ENCODE measurements at regions not wholly inside any gene's neighbourhood (a gene's known extent, or its start where the extent isn't known, plus 50 kb on each side); places are given as distances from the start of the nearest gene placed in this dataset.

DNA sequence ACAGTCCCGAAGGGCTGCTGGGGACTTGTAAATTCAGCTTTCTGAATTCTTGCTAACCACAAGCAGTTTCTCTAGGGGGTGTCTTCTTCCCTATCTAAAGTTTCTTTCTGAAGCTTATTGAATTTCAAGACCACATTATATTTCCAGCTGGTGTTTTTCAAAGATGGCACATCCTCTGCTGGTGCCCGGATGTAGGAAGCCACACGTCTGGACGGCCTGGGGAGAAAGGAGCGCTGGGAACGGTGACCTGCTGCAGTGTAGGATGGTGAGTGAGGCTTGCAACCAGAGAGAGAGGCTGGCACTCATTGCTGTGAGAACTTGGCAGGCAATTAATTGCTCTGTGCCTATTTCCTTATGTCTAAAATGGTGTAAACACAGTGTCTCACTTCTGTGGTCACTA lies 776.4 kb downstream of the TYW1 start:
- DNase-seq: no peak

DNA sequence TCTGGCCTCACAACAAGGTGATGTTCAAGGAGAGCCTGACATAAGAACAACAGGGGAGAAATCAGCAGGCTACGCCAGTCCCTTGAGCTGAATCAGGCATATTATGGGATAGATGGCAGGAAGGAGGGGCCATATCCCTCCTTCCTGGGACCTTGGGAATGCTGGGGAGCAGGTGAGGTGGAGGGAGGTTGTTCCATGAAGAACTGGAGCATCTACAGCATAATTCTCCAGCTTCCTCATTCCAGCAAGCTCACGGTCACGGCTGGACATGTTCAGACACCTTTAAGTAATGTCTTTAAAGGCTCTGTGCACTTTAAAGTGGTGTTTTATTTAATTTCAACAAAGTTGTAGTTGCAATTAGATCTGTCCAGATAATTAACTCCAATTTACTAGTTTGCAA lies 780.5 kb downstream of the TYW1 start:
- DNase-seq: no peak

DNA sequence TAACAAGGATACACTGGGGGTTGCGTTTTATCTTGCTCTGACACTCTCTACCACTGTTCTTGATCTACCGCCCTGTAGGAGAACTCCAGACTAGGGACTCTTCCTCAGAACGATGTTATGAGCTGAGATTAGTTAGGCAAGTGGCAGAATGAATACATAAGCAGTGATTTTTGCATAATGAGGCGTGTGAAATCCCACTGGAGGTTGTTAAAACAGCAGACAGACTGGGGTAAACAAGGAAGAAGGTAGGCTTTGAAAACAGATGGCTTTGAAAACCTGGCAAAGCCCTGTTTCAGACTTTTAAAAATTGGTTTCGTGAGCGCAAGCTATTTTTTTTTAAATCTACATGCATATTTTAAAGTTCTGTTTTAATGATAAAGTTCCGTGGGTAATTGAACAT lies 785.2 kb downstream of the TYW1 start:
- DNase-seq: no peak

DNA sequence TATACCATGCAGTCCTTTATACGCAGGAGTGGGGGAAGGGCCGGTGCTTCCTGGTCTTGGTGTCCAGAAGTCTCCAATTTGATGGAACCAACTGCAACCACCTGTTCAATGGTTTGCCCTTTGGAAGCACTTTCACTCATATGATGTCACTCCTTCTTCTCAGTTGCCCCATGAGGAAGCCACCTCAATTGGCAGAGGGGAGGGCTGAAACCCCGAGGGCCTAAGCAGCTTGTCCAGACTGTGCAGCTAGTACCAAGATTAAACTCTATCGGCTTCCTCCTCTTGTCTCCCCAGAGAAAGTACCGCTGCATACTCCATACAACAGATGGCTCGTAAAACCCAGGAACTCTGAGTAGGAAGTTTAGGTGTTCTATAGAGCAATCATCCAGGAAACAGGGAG lies 789.4 kb downstream of the TYW1 start:
- no peak for DNase-seq

DNA sequence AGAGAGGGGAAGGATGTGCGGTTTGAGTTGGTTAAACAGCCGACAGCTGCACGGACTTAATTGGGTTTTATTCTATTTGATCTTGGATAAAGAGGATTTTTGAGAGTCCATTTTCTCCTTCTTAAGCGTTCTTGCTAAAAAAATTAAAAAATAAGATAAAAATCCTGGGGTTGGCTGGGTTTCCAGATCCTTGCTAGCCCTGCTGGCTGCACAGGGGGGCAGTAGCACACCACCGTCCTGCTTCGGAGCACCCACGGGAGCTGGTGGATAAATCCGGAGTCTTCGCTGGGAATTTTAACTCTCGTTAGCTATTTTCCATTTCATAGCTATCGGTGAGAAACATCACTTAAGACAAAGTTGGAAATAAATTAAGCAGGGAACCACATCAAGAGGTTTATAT lies 792.0 kb downstream of the TYW1 start:
- no peak for DNase-seq

DNA sequence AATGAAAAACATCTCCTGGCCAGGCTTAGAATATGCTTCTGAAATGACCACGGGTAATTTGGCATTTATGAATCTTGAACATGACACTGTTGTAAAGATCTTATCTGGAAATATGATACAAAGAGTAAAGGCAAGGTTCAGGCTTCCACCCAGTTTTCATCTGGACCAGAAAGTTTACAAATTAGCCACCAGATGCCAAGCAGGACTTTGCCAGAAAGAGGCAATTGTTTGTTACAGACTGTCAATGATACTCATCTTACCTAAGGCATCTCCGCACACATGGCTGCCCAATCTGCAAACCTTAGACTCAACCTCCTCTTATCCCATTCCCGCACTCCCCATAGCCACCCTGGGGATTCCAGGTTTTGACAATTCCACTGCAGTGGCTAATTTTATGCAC lies 795.3 kb downstream of the TYW1 start:
- DNase-seq: no peak

DNA sequence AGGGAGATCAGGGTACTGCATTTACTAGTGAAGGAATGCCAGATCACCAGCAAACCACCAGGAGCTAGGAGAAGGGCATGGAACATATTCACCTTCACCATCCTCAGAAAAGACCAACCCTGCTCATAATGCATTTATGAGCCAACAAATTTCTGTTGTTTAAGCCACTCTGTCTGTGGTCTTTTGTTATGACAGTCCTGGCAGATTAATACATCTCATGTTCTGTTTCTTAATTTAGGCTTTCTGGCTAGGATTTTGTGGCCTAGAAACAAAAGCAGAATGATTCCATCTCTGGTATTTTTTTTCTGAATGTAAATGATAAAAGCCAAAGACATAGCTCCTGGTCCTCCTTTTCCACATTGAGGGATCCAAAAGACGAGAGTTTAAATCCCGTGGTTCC lies 797.9 kb downstream of the TYW1 start:
- DNase-seq: no peak

DNA sequence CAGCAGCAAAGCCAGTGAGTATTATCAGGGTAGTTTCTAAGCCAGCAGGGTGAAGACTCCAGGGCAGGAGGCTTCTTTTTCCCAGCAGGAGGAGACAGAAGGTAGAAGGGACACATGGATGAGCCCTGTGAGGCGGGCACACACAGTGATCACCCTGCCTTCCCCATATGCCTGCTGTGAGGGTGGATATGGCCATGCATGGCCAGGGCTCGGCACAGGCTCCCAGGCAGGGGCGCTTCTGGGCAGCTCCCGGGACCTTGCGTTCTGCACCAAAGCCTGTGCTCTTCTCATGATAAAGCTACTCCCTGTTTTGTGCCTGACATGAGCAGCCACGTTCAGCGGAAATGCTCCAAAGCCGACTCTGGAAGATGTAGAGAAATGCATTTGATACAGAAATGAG lies 807.2 kb downstream of the TYW1 start:
- DNase-seq: no peak

DNA sequence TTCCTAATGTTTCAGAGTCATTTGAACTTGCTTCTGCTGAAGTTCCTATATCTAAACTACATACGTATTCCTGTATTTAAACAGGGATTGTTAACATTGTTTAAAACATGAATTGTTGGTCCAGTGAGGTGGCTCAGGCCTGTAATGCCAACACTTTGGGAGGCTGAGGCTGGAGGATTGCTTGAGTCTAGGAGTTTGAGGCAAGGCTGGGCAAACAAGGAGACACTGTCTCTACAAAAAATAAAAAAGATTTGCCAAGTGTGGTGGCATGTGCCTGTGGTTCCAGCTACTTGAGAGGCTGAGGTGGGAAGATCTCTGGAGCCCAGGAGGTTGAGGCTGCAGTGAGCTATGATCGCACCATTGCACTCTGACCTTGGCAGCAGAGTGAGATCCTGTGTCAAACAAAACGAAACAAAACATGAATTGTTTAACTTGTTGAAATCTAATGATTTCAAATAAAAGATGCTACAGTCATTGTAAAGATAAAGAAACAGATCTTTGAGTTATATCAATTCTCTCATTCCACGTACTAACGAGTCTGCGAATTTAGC lies 809.4 kb downstream of the TYW1 start:
- no peak for DNase-seq

DNA sequence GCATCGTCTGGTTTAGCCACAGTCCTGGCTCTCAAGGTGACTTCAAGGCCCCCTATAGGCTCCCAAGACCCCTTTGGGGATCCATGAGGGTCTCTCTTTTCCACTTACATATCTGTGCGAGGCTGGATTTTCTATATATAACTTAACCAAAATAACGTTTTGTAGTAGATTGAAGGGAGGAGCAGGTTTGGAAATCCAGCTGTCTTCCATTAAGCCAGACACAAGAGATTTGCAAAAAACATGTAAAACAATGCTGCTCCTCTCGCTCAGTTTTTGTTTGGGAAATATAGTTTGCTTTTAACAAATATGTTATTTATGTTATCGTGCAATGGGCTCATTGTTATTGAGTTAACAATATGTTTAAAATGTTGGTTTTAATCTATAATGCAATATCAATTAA lies 811.2 kb downstream of the TYW1 start:
- DNase-seq: no peak

DNA sequence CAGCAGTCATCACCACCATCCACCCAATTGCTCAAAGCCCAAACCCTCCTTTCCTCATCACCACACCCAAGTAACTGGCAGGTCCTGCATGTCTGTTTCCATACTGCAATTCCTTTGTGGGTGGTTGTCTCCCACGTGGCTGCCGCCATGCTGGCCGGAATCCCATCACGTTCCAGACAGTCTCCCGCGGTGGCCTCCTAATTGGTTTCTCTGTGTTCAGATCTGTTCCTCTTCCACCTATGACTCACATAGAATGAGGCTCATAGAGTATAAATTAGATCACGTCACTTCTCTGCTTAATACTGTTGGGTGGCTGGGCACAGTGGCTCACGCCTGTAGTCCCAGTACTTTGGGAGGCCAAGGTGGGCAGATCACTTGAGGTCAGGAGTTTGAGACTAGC lies 813.0 kb downstream of the TYW1 start:
- DNase-seq: no peak

DNA sequence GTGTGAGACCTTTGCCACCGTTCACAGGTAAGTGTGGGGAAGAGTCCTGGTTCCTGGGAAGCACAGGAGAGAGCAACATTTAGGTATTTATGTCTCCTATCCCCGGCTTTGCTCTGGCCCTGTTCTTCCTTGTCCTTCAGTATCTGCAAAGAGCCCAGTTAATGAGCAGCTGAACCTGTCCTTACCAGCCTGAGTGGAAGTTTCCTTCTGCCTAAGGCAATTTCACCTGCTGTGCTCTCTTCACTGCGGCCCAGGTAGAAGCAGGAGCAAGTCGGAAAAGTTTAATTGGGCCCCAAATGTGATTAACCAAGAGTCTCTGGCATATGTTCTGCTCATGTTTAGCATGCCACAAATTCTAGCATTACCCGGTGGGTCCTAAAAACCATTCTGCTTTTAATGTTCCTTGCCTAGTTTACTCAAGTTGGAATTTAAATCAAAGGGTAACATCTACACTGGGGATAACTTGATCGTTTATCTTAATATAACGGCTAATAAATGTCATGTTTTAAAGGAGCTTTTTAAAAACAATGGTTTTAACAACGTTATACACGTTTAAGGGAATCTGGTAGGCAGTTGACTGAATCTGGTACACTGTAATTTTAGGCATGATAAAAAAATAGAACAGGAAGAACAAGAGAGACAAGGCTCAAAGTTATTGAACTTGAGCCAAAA lies 817.1 kb downstream of the TYW1 start:
- no peak for DNase-seq

DNA sequence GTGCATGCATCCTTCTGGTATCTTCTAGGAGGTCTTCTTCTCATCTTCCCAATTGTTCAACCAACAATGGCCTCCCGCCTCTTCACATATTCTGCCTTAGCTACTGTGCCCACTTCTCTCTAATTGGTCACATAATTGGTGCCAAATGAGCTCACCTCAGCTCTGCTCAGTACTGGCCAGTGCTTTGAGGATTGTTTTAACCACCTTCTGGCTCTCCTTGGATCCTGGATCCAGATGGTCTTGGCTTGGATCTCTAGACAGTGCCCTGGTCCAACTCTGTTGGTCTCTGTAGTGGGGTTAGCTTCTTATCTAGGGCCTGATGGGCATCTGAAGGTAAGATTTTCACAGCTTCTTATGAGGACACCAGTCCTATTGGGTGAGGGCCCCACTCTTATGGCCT lies 820.8 kb downstream of the TYW1 start:
- DNase-seq: no peak

DNA sequence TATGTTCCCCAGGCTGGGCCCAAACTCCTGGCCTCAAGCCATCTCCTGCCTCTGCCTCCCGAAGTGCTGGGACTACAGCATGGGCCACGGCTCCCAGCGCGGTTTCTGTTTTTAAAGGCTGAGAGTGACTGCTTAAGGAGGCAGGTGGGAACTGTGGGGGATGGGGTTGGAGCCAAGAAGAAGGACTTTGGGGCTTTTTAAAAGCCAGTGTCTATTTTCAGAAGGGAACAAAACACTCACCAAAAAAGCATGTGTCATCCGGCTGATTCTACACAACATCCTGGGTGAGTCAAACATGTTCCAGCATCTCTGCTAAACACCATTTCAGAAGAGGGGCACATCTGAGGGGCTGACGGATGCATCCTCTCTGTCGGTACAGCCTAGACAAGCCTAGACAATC lies 824.5 kb downstream of the TYW1 start:
- no peak for DNase-seq

DNA sequence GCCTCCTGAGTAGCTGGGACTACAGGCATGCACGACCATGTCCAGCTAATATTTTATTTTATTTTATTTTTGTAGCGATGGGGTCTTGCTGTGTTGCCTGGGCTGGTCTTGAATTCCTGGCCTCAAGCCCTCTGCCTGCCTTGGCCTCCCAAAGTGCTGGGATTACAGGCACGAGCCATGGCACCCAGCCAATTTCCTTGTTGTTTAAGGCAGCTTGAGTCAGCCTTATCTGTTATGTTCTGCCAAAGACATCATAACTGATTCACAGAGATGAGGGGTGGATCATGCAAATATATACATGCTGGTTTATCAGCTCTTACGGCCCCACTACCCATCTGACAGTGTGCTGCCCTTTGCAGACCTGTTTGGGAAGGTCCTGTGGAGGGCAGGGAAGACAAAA lies 826.7 kb downstream of the TYW1 start:
- DNase-seq: no peak

DNA sequence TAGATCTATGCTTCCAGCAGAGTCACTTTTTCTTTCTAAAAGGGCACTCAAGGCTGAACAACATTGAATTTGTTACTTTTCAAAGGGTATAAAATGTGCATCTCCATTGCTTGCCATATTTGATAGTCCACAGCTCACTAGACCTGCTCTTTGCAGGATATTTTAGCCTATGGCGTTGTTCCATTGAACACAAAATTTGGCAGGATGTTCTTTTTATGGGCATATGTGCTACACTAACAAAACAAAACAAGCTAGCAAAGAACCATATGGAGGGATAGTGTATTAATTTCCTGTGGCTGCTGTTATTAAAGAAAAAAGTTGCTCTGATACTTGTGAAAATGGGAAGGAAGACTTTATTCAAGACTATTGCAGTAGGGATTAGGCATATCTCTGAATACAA lies 828.7 kb downstream of the TYW1 start:
- DNase-seq: no peak

DNA sequence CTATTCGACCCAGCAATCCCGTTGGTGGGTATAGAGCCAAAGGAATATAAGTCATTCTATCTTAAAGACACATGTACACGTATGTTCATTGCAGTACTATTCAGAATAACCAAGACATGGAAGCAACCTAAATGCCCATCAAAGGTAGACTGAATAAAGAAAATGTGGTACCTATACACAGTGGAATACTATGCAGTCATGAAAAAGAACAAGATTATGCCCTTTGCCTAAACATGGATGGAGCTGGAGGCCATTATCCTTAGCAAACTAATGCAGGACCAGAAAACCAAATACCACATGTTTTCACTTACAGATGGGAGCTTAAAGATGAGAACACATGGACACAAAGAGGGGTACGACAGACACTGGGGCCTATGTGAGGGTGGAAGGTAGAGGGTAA lies 845.3 kb downstream of the TYW1 start:
- no peak for DNase-seq

DNA sequence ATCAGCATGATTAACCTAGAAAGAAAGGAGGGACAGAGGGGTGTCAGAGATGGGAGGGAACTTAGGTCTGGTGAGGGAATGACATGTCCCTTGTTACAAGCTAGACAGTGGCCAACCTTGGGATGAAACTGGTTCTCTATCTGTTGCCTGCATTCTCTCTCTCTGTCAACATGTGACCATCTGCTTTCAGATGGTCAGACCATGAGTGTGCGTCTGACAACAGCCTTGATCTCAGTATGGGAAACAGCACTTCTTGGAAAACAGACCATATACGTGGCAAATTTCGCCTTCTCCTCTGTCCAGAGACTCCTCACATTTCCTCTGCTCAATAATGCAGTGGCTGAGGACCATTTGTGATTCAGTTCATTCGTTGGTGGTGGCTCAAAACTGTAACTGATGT lies 845.9 kb downstream of the TYW1 start:
- DNase-seq: no peak

DNA sequence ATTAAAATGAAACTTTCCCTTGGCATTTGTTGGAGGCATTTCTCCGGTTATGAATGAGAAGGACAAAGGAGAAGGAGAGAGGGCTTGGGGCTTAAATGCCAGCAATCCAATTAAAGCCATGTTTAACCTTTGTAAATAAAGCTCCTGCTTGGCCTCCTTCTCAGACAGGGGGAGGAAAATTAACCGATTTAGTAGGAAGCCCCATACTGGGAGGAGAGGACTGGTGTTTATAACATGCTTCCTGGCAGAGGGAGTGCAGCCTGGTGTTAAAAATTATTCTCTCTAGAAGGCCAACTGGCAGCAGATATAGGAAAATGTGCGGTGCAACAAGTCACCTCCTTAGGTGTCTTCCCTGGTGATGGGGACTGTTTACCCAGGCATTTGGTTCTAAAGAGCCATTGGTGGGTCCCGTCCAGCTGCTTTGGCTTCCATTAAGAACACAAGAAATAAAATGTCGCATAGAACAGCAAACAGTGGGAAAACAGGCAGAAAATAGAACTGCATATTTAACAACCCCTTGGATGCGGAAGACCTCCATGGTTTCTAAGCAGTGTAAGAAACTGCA lies 846.5 kb downstream of the TYW1 start:
- DNase-seq: no peak

DNA sequence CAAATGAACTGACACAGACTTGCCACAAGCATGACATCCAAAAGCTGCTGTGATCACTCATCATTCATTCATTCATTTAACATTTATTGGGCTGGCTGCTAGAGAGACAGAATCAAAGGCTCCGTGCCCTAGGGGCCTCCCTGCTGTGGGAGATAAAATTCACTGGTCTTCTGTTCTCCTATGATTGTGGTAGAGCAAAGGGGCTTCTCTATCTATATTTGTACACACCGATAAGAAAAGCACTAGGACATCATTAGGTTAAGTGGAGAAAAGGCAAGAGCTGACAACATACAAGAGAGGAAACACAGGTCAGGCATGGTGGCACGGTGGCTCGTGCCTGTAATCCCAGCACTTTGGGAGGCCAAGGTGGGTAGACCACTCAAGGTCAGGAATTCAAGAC lies 847.0 kb downstream of the TYW1 start:
- no peak for DNase-seq

DNA sequence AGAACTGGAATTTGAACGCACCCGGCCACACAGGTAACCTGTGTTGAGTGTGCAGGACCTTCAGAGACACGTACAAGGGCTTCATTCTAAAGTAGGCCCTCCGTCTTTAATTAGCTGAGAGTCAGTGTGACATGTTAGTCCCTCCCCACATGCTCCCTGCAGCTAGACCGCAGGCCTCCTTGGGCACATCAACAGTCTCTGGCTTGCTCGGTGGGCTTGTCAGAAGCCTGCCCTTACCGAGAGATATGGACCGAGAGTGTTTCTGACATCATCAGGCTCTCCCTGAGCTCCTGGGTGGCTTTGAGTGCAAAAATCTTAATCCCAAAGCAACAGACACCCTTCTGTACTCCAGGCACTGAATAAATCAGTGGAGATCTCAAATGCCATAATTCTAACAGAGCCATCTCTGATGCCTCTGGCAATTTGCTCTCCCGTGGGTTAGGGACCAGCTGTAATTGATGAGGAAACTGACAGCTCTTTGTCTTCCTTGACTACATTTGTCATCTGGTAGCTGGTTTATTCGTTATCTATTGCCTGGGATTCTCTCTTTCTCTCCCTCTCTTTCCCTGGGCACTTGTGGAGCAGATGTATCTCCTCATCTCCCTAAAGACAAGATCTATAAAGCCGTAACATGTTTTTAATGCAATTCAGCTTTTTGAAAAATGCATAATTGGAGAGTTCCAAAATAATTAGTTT lies 850.6 kb downstream of the TYW1 start:
- DNase-seq: no peak

DNA sequence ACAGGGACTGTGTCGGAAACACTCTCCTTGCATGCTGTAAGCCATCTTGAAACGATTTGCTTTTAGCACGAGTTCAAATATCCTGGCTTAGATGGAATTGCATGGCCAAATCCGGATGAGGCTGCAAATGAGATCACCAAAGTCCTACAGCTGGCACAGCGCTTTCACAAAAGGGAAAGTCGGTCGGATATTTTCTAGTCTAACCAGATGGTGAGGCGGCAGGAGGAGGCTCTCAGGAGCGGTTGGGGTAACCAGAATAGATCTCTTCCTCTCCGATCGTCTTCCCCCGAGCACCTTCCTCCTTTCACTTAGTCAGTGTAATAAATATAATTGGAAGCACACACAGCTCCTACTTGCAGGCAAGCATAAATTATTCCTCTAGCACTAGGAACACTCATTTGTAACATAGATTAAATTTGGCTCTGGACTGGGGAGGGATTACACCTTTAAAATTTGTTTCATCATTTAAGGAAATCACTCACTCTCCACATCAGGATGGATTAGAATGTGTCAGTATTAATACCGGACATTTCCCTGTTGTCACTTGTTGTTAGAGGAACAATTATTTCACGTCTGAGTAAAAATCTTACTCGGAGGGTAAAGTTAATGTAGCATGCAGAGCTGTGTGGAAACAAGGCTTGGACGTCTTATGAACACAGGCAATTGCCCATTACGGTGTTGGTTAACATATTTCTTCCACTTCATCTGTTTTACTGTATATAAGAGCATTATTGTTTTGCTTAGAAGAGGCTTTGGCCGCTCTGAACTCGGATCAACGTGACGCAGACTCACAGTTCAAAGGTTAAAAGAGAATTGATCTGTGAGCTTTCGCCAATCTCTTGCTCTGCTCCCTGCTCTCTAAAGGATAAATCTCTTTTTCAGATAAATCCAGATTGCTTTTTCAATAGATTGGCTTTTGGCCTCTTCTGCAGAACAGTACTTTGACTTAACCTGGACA lies 857.9 kb downstream of the TYW1 start:
- no peak for DNase-seq

DNA sequence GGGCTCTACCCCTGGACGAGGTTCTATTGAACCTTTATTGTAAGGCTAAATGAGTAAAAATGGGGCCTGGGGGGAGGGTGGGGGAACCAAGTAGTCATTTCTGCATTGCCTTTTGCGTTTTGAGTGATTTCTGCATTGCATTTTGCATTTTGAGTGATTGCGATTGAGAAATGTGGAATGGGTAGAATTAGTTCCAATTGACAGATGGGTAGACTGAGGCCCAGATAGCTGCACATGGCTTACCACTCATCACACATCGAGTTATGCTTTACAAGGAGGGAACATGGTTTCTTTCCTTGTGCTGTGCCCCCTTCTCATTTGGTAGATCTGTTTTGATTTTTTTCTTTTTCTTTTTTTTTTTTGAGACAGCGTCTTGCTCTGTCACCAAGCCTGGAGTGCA lies 858.7 kb downstream of the TYW1 start:
- DNase-seq: no peak

All from GF-D8 (cell line).